ENCODE measurements at regions not wholly inside any gene's neighbourhood (a gene's known extent, or its start where the extent isn't known, plus 50 kb on each side); places are given as distances from the start of the nearest gene placed in this dataset.

DNA sequence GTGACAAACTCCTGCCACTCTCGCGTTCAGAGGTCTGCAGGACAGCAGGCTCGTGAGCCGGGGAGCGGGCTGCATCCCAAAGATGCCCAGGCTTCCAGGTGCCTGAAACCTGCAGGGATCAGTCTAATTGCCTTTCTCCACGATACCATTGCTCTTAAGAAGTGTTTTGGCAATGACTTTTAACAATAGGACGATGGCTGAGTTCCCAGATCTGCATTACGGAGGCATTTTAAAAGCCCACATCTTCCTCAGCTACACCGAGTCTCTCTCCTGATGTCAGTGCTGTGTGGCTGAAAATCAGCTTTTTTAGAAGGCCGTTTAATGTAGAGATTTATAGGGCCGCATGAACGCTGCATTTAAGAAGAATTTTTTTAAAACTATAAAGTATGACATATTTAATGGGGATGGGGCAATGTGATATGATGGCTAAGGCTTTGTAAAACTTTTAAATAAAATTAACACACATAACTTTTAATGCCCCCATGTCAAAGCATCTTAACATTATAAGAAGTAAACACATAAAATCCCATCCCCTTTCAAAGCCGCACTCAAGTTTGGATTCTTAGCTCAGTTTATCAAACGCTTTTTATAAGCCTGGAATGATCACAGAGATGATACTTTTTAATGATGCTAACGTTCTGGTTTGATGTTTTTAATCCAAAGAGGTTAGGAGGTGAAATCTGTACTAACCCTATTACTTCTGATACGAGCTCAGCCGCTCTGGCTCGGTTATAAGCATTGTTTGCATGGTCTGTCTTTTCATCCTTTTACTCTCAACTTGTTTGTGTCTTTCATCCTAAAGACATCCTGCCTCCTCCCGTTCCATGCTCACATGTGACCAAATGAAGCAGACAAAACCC is 386.0 kb downstream of the SMOC2 start:
- no peak for DNase-seq (ENCODE audit: low read depth)

DNA sequence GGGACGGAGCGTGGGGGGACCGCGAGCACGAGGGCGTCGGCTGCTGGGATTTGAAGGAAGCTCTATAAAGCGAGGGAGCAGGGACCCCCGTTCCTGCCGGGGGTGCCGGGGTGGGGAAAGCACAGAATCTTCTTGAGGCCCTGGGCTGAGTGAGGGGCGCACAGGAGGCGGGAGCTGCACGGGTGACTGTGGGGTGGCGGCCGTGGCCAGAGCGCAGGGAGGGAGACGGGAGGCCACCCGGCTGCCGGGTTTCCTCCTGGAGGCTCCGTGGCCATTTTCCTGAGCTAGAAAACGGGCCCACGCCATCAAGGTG is 385.1 kb downstream of the SMOC2 start:
- no peak for TF ChIP-seq CTCF (IDR thresholded peaks at IDR 0.05; ENCODE audit: insufficient read depth, low read depth, low read length, missing control alignments)
- no peak for DNase-seq (ENCODE audit: low read depth)

More for the DNA sequence above, 386.0 kb downstream of the SMOC2 start:
- no peak overlapping the region for H3K4me3 ChIP-seq (ENCODE audit: low read length)
- TF ChIP-seq CTCF (IDR thresholded peaks at IDR 0.05; ENCODE audit: insufficient read depth, low read depth, low read length, missing control alignments), result no peak

GRCh38 chr6:168825226-168826077 is 384.5 kb downstream of the SMOC2 start:
- no peak for DNase-seq (ENCODE audit: low read depth)
- no peak overlapping the region for H3K4me3 ChIP-seq (ENCODE audit: low read length)
- no peak for TF ChIP-seq CTCF (IDR thresholded peaks at IDR 0.05; ENCODE audit: insufficient read depth, low read depth, low read length, missing control alignments)

More for the DNA sequence above, 385.1 kb downstream of the SMOC2 start:
- H3K4me3 ChIP-seq (ENCODE audit: low read length), result no peak overlapping the region

GRCh38 chr6:168823397-168824212 is 382.6 kb downstream of the SMOC2 start:
- no peak for TF ChIP-seq CTCF (IDR thresholded peaks at IDR 0.05; ENCODE audit: insufficient read depth, low read depth, low read length, missing control alignments)
- DNase-seq (ENCODE audit: low read depth), result no peak
- no peak overlapping the region for H3K4me3 ChIP-seq (ENCODE audit: low read length)

GRCh38 chr6:168822376-168822775 is 381.4 kb downstream of the SMOC2 start:
- H3K4me3 ChIP-seq (ENCODE audit: low read length), result no peak overlapping the region
- no peak for TF ChIP-seq CTCF (IDR thresholded peaks at IDR 0.05; ENCODE audit: insufficient read depth, low read depth, low read length, missing control alignments)
- no peak for DNase-seq (ENCODE audit: low read depth)

- no peak for DNase-seq (ENCODE audit: low read depth)
- H3K4me3 ChIP-seq (ENCODE audit: low read length), result no peak overlapping the region
- no peak for TF ChIP-seq CTCF (IDR thresholded peaks at IDR 0.05; ENCODE audit: insufficient read depth, low read depth, low read length, missing control alignments)
These were observed 378.6 kb downstream of the SMOC2 start for GRCh38 chr6:168819546-168819945.

Measured in epithelial cell of esophagus (primary cell).